ENCODE measurements at regions not wholly inside any gene's neighbourhood (a gene's known extent, or its start where the extent isn't known, plus 50 kb on each side); places are given as distances from the start of the nearest gene placed in this dataset.

- Histone ChIP-seq H3K36me3 (replicated peaks in 1 of 2; ENCODE audit: control insufficient read depth in 1 of 2, insufficient read depth in 2 of 2, low read length in 1 of 2) (no peaks in the 10 kb centered on the region), H3K79me2 (ENCODE audit: insufficient read depth) (no peaks in the 10 kb centered on the region), H3K9ac (no peak overlapping the region), H3K27ac (ENCODE audit: low read depth in 2 of 2, low read length in 1 of 2) (no peak overlapping the region), H4K20me1 (ENCODE audit: insufficient read depth) (no peaks in the 10 kb centered on the region), H3K9me3 (no peaks in the 10 kb centered on the region), H2AFZ (ENCODE audit: low read depth) (no peak overlapping the region), H3K4me2 (no peak overlapping the region), H3K4me3 (ENCODE audit: low read depth in 2 of 2, low read length in 1 of 2) (no peak overlapping the region), H3F3A (replicated peaks; ENCODE audit: insufficient read depth) (no peaks in the 10 kb centered on the region), H3K4me1 (ENCODE audit: control insufficient read depth in 1 of 2, insufficient read depth in 2 of 2, low read depth in 1 of 2, low read length in 1 of 2) (peaks cover 0 to 3% of the 10 kb centered on the region in 2 experiments; a peak in 2 of 4 replicates), H3K27me3 (ENCODE audit: insufficient read depth) (no peaks in the 10 kb centered on the region), H3K9me2 (no peaks in the 10 kb centered on the region)
- no peak for TF ChIP-seq NRF1 (IDR thresholded peaks at IDR 0.05; ENCODE audit: low read depth, low read length)
- no peak for TF ChIP-seq SMC3 (IDR thresholded peaks at IDR 0.05; ENCODE audit: low read depth, low read length)
- TF ChIP-seq USF2 (IDR thresholded peaks at IDR 0.05; ENCODE audit: borderline replicate concordance, low read depth, low read length), result no peak
- no peak for TF ChIP-seq TCF12 (IDR thresholded peaks at IDR 0.05)
- no peak for TF ChIP-seq TAF1 (IDR thresholded peaks at IDR 0.05; ENCODE audit: borderline replicate concordance, low read depth, low read length)
- no peak for TF ChIP-seq JUND (IDR thresholded peaks at IDR 0.05)
- no peak for TF ChIP-seq MXI1 (IDR thresholded peaks at IDR 0.05; ENCODE audit: low read depth, low read length)
- no peak for DNase-seq
- POLR2A ChIA-PET, result no interaction called here
- 58% methylated on average over 2 of the region's 2 CpGs for WGBS (ENCODE audit: low lambda C conversion rate)
- CTCF ChIA-PET, result no interaction called here
These were observed 196.9 kb upstream of the CWC22 start for GRCh38 chr2:180203972-180204371.

- peaks cover 0 to 3% of the 10 kb centered on the region in 2 experiments; a peak in 2 of 4 replicates for H3K4me1 ChIP-seq (ENCODE audit: control insufficient read depth in 1 of 2, insufficient read depth in 2 of 2, low read depth in 1 of 2, low read length in 1 of 2)
- H3K9me2 ChIP-seq, result no peaks in the 10 kb centered on the region
- no peak overlapping the region for H3K4me3 ChIP-seq (ENCODE audit: low read depth in 2 of 2, low read length in 1 of 2)
- ChIA-PET CTCF (no interaction called here), POLR2A (no interaction called here)
- H3K79me2 ChIP-seq (ENCODE audit: insufficient read depth), result no peaks in the 10 kb centered on the region
- no peaks in the 10 kb centered on the region for H4K20me1 ChIP-seq (ENCODE audit: insufficient read depth)
- no peak overlapping the region for H2AFZ ChIP-seq (ENCODE audit: low read depth)
- DNase-seq, result peak; percentile 8
- no peak overlapping the region for H3K4me2 ChIP-seq
- no peaks in the 10 kb centered on the region for H3K27me3 ChIP-seq (ENCODE audit: insufficient read depth)
- no peaks in the 10 kb centered on the region for H3F3A ChIP-seq (replicated peaks; ENCODE audit: insufficient read depth)
- H3K9ac ChIP-seq, result no peak overlapping the region
- H3K36me3 ChIP-seq (replicated peaks in 1 of 2; ENCODE audit: control insufficient read depth in 1 of 2, insufficient read depth in 2 of 2, low read length in 1 of 2), result no peaks in the 10 kb centered on the region
- 46% methylated on average over 7 of the region's 7 CpGs for WGBS (ENCODE audit: low lambda C conversion rate)
- H3K9me3 ChIP-seq, result no peaks in the 10 kb centered on the region
- no peak overlapping the region for H3K27ac ChIP-seq (ENCODE audit: low read depth in 2 of 2, low read length in 1 of 2)
- no peak for TF ChIP-seq MXI1 (IDR thresholded peaks at IDR 0.05; ENCODE audit: low read depth, low read length)
- no peak for TF ChIP-seq USF1 (IDR thresholded peaks at IDR 0.05; ENCODE audit: borderline replicate concordance, low read depth)
- no peak for TF ChIP-seq SMC3 (IDR thresholded peaks at IDR 0.05; ENCODE audit: low read depth, low read length)
- TF ChIP-seq CHD2 (IDR thresholded peaks at IDR 0.05; ENCODE audit: low read length, partially characterized antibody), result no peak
- no peak for TF ChIP-seq CTCF (IDR thresholded peaks at IDR 0.05)
- TF ChIP-seq RFX5 (IDR thresholded peaks at IDR 0.05; ENCODE audit: low read length), result no peak
- no peak for TF ChIP-seq ELF1 (IDR thresholded peaks at IDR 0.05)
- TF ChIP-seq REST (IDR thresholded peaks at IDR 0.05; ENCODE audit: low read depth, low read length), result no peak
- no peak for TF ChIP-seq EZH2phosphoT487 (IDR thresholded peaks at IDR 0.05; ENCODE audit: borderline replicate concordance, low read depth)
- no peak for TF ChIP-seq MAX (IDR thresholded peaks at IDR 0.05; ENCODE audit: low read depth)
- no peak for TF ChIP-seq IRF3 (IDR thresholded peaks at IDR 0.05; ENCODE audit: low read depth, low read length)
- TF ChIP-seq NFIC (IDR thresholded peaks at IDR 0.05; ENCODE audit: borderline replicate concordance), result no peak
- no peak for TF ChIP-seq FOXM1 (IDR thresholded peaks at IDR 0.05; ENCODE audit: low read depth)
These were observed 195.4 kb upstream of the CWC22 start for GRCh38 chr2:180202467-180202951.

Data from SK-N-SH (cell line).